ENCODE measurements at regions not wholly inside any gene's neighbourhood (a gene's known extent, or its start where the extent isn't known, plus 50 kb on each side); places are given as distances from the start of the nearest gene placed in this dataset.
"Not testable (repeated sequence)": the region's sequence is repeated elsewhere in the genome, so short reads cannot be mapped to it uniquely, and the experiment has no call there.

GRCh38 chr1:203559523-203559922 lies 65.6 kb downstream of the OPTC start:
- Histone ChIP-seq H3K9me3 (no peaks in the 10 kb centered on the region), H3K27ac (peak overlapping the region in 1 of 2 donors; percentile 56), H3K36me3 (no peaks in the 10 kb centered on the region), H3K27me3 (replicated peaks; ENCODE audit: insufficient read depth) (no peaks in the 10 kb centered on the region), H3K4me1 (replicated peaks) (no peaks in the 10 kb centered on the region), H3K4me3 (no peak overlapping the region)
- intact Hi-C loops (cut with DNase I) = loop anchor here (5.0 kb wide), 1 partner anchor 47 kb away; no protein-coding TSS in a partner anchor
- no peak for DNase-seq (ENCODE audit: low spot score)
- 81% methylated on average over 6 of the region's 6 CpGs for WGBS
- TF ChIP-seq POLR2AphosphoS5 (IDR thresholded peaks at IDR 0.05) (no peak), POLR2A (IDR thresholded peaks at IDR 0.05) (no peak), CTCF (IDR thresholded peaks at IDR 0.05) (no peak)

GRCh38 chr1:203561761-203562160 lies 64.9 kb upstream of the ATP2B4 start:
- H3K9me3 ChIP-seq; H3K36me3 ChIP-seq; H3K27ac ChIP-seq; H3K27me3 ChIP-seq (replicated peaks; ENCODE audit: insufficient read depth); H3K4me1 ChIP-seq (replicated peaks); H3K4me3 ChIP-seq; intact Hi-C loops (cut with DNase I); DNase-seq (ENCODE audit: low spot score): not testable (repeated sequence)
- 96% methylated on average over 1 of the region's 1 CpG for WGBS

DNA sequence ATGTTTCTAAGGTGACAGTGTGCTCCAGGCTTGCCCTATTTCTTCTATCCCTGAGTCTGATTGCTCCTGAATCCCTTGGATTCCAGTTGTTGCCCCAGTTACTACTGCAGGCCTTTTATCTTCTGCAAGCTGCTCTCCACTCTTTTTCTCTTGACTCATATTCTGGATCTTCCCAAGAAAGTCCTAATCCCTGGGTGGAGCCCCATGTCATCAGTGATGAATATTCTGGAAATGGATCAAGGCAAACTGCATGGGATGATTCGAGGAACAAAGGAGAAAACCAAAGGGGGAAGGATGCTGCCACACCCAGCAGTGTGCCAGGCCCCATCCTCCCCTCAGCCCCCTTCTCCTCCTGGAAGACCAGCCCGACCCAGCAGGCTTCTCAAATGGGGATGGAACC lies 63.3 kb upstream of the ATP2B4 start:
- Histone ChIP-seq H3K27me3 (replicated peaks; ENCODE audit: insufficient read depth) (no peaks in the 10 kb centered on the region), H3K4me3 (no peak overlapping the region), H3K4me1 (replicated peaks) (no peaks in the 10 kb centered on the region), H3K36me3 (no peaks in the 10 kb centered on the region), H3K27ac (no peak overlapping the region), H3K9me3 (no peaks in the 10 kb centered on the region)
- TF ChIP-seq CTCF (IDR thresholded peaks at IDR 0.05) (no peak), POLR2A (IDR thresholded peaks at IDR 0.05) (no peak)
- no peak for DNase-seq (ENCODE audit: low spot score)
- intact Hi-C loops (cut with DNase I) = no loop called here
- 33% methylated on average over 2 of the region's 2 CpGs for WGBS

GRCh38 chr1:203564024-203564423 lies 62.6 kb upstream of the ATP2B4 start:
- TF ChIP-seq POLR2AphosphoS5 (IDR thresholded peaks at IDR 0.05) (no peak), CTCF (IDR thresholded peaks at IDR 0.05) (no peak), POLR2A (IDR thresholded peaks at IDR 0.05) (no peak)
- no peaks in the 10 kb centered on the region for H3K4me1 ChIP-seq (replicated peaks)
- intact Hi-C loops (cut with DNase I) = no loop called here
- H3K36me3 ChIP-seq = no peaks in the 10 kb centered on the region
- 86% methylated on average over 5 of the region's 5 CpGs for WGBS
- no peak overlapping the region for H3K4me3 ChIP-seq
- no peaks in the 10 kb centered on the region for H3K9me3 ChIP-seq
- no peak overlapping the region for H3K27ac ChIP-seq
- H3K27me3 ChIP-seq (replicated peaks; ENCODE audit: insufficient read depth) = no peaks in the 10 kb centered on the region
- DNase-seq (ENCODE audit: low spot score) = no peak

DNA sequence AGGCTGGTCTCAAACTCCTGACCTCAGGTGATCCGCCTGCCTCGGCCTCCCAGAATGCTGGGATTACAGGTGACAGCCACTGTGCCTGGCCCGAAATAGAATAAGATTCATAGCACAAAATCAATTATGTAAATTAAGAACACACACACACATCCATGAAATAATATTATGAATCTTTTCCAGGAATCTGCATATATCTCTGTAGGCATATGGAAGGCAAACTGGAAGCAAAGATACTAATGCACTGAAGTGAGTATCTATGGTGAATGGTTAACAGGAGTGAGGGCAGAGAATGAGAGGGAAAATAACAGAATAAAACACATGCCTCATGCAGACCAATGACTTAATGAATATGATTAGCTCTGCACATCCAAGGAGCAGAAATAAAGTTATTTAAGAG lies 61.6 kb upstream of the ATP2B4 start:
- no peaks in the 10 kb centered on the region for H3K27me3 ChIP-seq (replicated peaks; ENCODE audit: insufficient read depth)
- H3K27ac ChIP-seq = no peak overlapping the region
- H3K36me3 ChIP-seq = no peaks in the 10 kb centered on the region
- no peaks in the 10 kb centered on the region for H3K4me1 ChIP-seq (replicated peaks)
- TF ChIP-seq POLR2AphosphoS5 (IDR thresholded peaks at IDR 0.05) (no peak), CTCF (IDR thresholded peaks at IDR 0.05) (no peak), POLR2A (IDR thresholded peaks at IDR 0.05) (no peak)
- no peak for DNase-seq (ENCODE audit: low spot score)
- H3K4me3 ChIP-seq = no peak overlapping the region
- intact Hi-C loops (cut with DNase I) = no loop called here
- 67% methylated on average over 3 of the region's 3 CpGs for WGBS
- no peaks in the 10 kb centered on the region for H3K9me3 ChIP-seq

All from prostate gland (tissue), 2 donors.